GM23338 (cell line): ENCODE measurements at regions not wholly inside any gene's neighbourhood (a gene's known extent, or its start where the extent isn't known, plus 50 kb on each side); places are given as distances from the start of the nearest gene placed in this dataset.

Source experiments
- ATAC-seq: fragments of 200-7000 bp; cut with Tn5 transposase; 3 replicates; pipeline ENCODE4 v1.9.1; 2020
- DNase-seq: peaks from one replicate; pipeline ENCODE4 v3.0.0-alpha.2; 2015; ENCODE audit warnings: low spot score
- H2AFZ ChIP-seq: fragments of 200-600 bp; sonication (generic); 2 replicates; pipeline ENCODE4 v1.8.0; 2016; ENCODE audit warnings: antibody characterized with exemption, mild to moderate bottlenecking, moderate library complexity
- H3F3A ChIP-seq: fragments of 200-600 bp; sonication (generic); replicated peaks from 2 replicates; pipeline ENCODE4 v1.8.0; 2017; ENCODE audit warnings: antibody characterized with exemption, mixed run types, low read depth
- H3K27ac ChIP-seq: fragments of 200-600 bp; sonication (generic); 2 replicates; pipeline ENCODE4 v1.6.1; 2016; ENCODE audit warnings: low read depth
- H3K27me3 ChIP-seq: fragments of 200-600 bp; sonication (generic); 2 replicates; pipeline ENCODE4 v1.8.0; 2016; ENCODE audit warnings: mild to moderate bottlenecking, mixed run types, moderate library complexity; ENCODE audit not compliant: insufficient read depth
- H3K36me3 ChIP-seq: fragments of 200-600 bp; sonication (generic); 2 replicates; pipeline ENCODE4 v1.8.0; 2016; ENCODE audit warnings: mild to moderate bottlenecking; ENCODE audit not compliant: insufficient read depth
- H3K4me1 ChIP-seq: fragments of 200-600 bp; sonication (generic); 2 replicates; pipeline ENCODE4 v1.8.0; 2016; ENCODE audit warnings: mild to moderate bottlenecking, moderate library complexity; ENCODE audit not compliant: insufficient read depth
- H3K4me2 ChIP-seq: fragments of 200-600 bp; sonication (generic); 2 replicates; pipeline ENCODE4 v1.7.1; 2017; ENCODE audit warnings: mixed run types
- H3K4me3 ChIP-seq: fragments of 200-600 bp; sonication (generic); 2 replicates; pipeline ENCODE4 v1.6.1; 2016; ENCODE audit warnings: mixed run types
- H3K79me2 ChIP-seq: fragments of 200-600 bp; sonication (generic); replicated peaks from 2 replicates; pipeline ENCODE4 v1.8.0; 2017; ENCODE audit warnings: mild to moderate bottlenecking; ENCODE audit not compliant: insufficient read depth
- H3K9me2 ChIP-seq: fragments of 200-600 bp; sonication (generic); 2 replicates; pipeline ENCODE4 v1.8.0; 2017; ENCODE audit not compliant: insufficient read depth
- H4K20me1 ChIP-seq: fragments of 200-600 bp; sonication (generic); replicated peaks from 2 replicates; pipeline ENCODE4 v1.8.0; 2017; ENCODE audit warnings: mild to moderate bottlenecking; ENCODE audit not compliant: insufficient read depth
- H3K27ac Mint-ChIP-seq: 2 replicates; pipeline ENCODE4 v1.8.0; 2020; ENCODE audit warnings: inconsistent platforms, mild to moderate bottlenecking, moderate library complexity, mixed read lengths
- H3K27me3 Mint-ChIP-seq: 3 replicates; pipeline ENCODE4 v1.8.0; 2022; ENCODE audit warnings: low read depth, mild to moderate bottlenecking, moderate library complexity, mixed read lengths, inconsistent platforms; ENCODE audit not compliant: insufficient read depth, poor library complexity
- H3K36me3 Mint-ChIP-seq: 3 replicates; pipeline ENCODE4 v1.8.0; 2021; ENCODE audit warnings: low read depth, mild to moderate bottlenecking, inconsistent platforms, moderate library complexity, mixed read lengths
- H3K4me1 Mint-ChIP-seq: 3 replicates; pipeline ENCODE4 v1.8.0; 2020; ENCODE audit warnings: mild to moderate bottlenecking, inconsistent platforms, mixed read lengths
- H3K4me3 Mint-ChIP-seq: 3 replicates; pipeline ENCODE4 v1.8.0; 2021; ENCODE audit warnings: moderate library complexity, mild to moderate bottlenecking, inconsistent platforms, mixed read lengths
- H3K9me3 Mint-ChIP-seq: 3 replicates; pipeline ENCODE4 v1.8.0; 2020; ENCODE audit warnings: moderate library complexity, mild to moderate bottlenecking, inconsistent platforms, mixed read lengths
- CREB1 ChIP-seq: fragments of 250-450 bp; sonication (Bioruptor Pico); IDR thresholded peaks from 2 replicates; pipeline ENCODE4 v1.5.0; 2020; ENCODE audit warnings: low read depth, mild to moderate bottlenecking, moderate library complexity
- EZH2 ChIP-seq: fragments of 200-600 bp; sonication (generic); IDR thresholded peaks from one replicate; pipeline ENCODE4 v1.8.0; 2017; ENCODE audit warnings: antibody characterized with exemption, mild to moderate bottlenecking, low read depth; ENCODE audit not compliant: unreplicated experiment
- EZH2phosphoT487 ChIP-seq: fragments of 200-600 bp; sonication (generic); IDR thresholded peaks from one replicate; pipeline ENCODE4 v1.8.1; 2018; ENCODE audit warnings: antibody characterized with exemption; ENCODE audit not compliant: unreplicated experiment
- JUNB ChIP-seq: IDR thresholded peaks from one replicate; pipeline ENCODE4 v1.6.1; 2016; ENCODE audit warnings: antibody characterized with exemption; ENCODE audit not compliant: unreplicated experiment
- NANOG ChIP-seq: IDR thresholded peaks from 2 replicates; pipeline ENCODE4 v1.6.1; 2016; ENCODE audit warnings: antibody characterized with exemption, borderline replicate concordance
- POLR2AphosphoS5 ChIP-seq: IDR thresholded peaks from 2 replicates; pipeline ENCODE4 v1.6.1; 2016; ENCODE audit warnings: antibody characterized with exemption, low read depth
- STAT1 ChIP-seq: IDR thresholded peaks from one replicate; pipeline ENCODE4 v1.6.1; 2016; ENCODE audit warnings: antibody characterized with exemption; ENCODE audit not compliant: unreplicated experiment
- ZNF114 ChIP-seq: fragments of 250-450 bp; sonication (Bioruptor Pico); IDR thresholded peaks from 2 replicates; pipeline ENCODE4 v1.5.0; 2020; ENCODE audit warnings: mild to moderate bottlenecking, moderate library complexity
- ZNF331 ChIP-seq: fragments of 250-450 bp; sonication (Bioruptor Pico); IDR thresholded peaks from 2 replicates; pipeline ENCODE4 v1.5.0; 2020; ENCODE audit warnings: low read depth, mild to moderate bottlenecking, moderate library complexity
- TF ChIP-seq, protein P1 (sequence below), 2 experiments: fragments of 200-600 bp in 1 of 2; sonication (generic) in 1 of 2; conservative IDR thresholded peaks; 2 replicates each; pipeline versions ENCODE4 v1.5.1 to v1.6.1; 2016 to 2017; ENCODE audit warnings: antibody characterized with exemption in 2 of 2, low read depth in 2 of 2, mild to moderate bottlenecking in 2 of 2, moderate library complexity in 1 of 2
- TF ChIP-seq, protein P2 (sequence below): IDR thresholded peaks from 2 replicates; pipeline ENCODE4 v1.6.1; 2016; ENCODE audit warnings: antibody characterized with exemption
- TF ChIP-seq, protein P3 (sequence below): fragments of 250-450 bp; sonication (Bioruptor Pico); IDR thresholded peaks from 2 replicates; pipeline ENCODE4 v1.5.0; 2020; ENCODE audit warnings: mild to moderate bottlenecking, moderate library complexity
- TF ChIP-seq, protein P4 (sequence below): IDR thresholded peaks from one replicate; pipeline ENCODE4 v1.6.1; 2018; ENCODE audit warnings: antibody characterized with exemption; ENCODE audit not compliant: unreplicated experiment

DNA sequence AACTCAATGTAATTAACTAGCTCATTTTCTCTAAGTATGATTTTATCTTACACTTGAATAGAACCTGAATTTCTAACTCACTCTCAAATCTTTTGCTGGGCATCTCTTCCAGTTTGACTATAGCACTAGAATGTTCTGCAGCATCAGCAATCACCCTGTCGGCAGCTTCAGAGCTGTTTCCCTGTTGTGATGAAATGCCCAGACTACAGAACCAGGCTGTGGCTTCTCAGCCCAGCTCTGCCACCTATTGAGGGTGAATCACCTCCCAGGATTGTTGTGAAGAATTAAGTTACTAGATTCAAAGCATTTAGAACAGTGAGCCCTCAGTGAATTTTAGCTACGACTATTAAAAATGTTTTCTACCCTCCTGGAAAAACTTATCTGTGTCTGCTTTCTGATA, 90.4 kb upstream of the ANKRD55 start:
- no peak overlapping the region for H3K4me3 ChIP-seq
- H3K36me3 ChIP-seq = no peaks in the 10 kb centered on the region
- TF ChIP-seq, protein P1, sequence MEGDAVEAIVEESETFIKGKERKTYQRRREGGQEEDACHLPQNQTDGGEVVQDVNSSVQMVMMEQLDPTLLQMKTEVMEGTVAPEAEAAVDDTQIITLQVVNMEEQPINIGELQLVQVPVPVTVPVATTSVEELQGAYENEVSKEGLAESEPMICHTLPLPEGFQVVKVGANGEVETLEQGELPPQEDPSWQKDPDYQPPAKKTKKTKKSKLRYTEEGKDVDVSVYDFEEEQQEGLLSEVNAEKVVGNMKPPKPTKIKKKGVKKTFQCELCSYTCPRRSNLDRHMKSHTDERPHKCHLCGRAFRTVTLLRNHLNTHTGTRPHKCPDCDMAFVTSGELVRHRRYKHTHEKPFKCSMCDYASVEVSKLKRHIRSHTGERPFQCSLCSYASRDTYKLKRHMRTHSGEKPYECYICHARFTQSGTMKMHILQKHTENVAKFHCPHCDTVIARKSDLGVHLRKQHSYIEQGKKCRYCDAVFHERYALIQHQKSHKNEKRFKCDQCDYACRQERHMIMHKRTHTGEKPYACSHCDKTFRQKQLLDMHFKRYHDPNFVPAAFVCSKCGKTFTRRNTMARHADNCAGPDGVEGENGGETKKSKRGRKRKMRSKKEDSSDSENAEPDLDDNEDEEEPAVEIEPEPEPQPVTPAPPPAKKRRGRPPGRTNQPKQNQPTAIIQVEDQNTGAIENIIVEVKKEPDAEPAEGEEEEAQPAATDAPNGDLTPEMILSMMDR (conservative IDR thresholded peaks at IDR 0.05; ENCODE audit: low read depth in 2 of 2) = no peak
- no peak for TF ChIP-seq JUNB
- no peak for TF ChIP-seq EZH2phosphoT487
- TF ChIP-seq STAT1 = no peak
- TF ChIP-seq, protein P2, sequence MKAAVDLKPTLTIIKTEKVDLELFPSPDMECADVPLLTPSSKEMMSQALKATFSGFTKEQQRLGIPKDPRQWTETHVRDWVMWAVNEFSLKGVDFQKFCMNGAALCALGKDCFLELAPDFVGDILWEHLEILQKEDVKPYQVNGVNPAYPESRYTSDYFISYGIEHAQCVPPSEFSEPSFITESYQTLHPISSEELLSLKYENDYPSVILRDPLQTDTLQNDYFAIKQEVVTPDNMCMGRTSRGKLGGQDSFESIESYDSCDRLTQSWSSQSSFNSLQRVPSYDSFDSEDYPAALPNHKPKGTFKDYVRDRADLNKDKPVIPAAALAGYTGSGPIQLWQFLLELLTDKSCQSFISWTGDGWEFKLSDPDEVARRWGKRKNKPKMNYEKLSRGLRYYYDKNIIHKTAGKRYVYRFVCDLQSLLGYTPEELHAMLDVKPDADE = no peak
- TF ChIP-seq, protein P3, sequence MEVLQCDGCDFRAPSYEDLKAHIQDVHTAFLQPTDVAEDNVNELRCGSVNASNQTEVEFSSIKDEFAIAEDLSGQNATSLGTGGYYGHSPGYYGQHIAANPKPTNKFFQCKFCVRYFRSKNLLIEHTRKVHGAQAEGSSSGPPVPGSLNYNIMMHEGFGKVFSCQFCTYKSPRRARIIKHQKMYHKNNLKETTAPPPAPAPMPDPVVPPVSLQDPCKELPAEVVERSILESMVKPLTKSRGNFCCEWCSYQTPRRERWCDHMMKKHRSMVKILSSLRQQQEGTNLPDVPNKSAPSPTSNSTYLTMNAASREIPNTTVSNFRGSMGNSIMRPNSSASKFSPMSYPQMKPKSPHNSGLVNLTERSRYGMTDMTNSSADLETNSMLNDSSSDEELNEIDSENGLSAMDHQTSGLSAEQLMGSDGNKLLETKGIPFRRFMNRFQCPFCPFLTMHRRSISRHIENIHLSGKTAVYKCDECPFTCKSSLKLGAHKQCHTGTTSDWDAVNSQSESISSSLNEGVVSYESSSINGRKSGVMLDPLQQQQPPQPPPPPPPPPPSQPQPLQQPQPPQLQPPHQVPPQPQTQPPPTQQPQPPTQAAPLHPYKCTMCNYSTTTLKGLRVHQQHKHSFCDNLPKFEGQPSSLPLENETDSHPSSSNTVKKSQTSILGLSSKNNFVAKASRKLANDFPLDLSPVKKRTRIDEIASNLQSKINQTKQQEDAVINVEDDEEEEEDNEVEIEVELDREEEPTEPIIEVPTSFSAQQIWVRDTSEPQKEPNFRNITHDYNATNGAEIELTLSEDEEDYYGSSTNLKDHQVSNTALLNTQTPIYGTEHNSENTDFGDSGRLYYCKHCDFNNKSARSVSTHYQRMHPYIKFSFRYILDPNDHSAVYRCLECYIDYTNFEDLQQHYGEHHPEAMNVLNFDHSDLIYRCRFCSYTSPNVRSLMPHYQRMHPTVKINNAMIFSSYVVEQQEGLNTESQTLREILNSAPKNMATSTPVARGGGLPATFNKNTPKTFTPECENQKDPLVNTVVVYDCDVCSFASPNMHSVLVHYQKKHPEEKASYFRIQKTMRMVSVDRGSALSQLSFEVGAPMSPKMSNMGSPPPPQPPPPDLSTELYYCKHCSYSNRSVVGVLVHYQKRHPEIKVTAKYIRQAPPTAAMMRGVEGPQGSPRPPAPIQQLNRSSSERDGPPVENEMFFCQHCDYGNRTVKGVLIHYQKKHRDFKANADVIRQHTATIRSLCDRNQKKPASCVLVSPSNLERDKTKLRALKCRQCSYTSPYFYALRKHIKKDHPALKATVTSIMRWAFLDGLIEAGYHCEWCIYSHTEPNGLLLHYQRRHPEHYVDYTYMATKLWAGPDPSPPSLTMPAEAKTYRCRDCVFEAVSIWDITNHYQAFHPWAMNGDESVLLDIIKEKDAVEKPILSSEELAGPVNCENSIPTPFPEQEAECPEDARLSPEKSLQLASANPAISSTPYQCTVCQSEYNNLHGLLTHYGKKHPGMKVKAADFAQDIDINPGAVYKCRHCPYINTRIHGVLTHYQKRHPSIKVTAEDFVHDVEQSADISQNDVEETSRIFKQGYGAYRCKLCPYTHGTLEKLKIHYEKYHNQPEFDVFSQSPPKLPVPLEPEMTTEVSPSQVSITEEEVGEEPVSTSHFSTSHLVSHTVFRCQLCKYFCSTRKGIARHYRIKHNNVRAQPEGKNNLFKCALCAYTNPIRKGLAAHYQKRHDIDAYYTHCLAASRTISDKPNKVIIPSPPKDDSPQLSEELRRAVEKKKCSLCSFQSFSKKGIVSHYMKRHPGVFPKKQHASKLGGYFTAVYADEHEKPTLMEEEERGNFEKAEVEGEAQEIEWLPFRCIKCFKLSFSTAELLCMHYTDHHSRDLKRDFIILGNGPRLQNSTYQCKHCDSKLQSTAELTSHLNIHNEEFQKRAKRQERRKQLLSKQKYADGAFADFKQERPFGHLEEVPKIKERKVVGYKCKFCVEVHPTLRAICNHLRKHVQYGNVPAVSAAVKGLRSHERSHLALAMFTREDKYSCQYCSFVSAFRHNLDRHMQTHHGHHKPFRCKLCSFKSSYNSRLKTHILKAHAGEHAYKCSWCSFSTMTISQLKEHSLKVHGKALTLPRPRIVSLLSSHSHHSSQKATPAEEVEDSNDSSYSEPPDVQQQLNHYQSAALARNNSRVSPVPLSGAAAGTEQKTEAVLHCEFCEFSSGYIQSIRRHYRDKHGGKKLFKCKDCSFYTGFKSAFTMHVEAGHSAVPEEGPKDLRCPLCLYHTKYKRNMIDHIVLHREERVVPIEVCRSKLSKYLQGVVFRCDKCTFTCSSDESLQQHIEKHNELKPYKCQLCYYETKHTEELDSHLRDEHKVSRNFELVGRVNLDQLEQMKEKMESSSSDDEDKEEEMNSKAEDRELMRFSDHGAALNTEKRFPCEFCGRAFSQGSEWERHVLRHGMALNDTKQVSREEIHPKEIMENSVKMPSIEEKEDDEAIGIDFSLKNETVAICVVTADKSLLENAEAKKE = no peak
- TF ChIP-seq ZNF114 (CRISPR knock-in tag) = no peak
- no peak for TF ChIP-seq CREB1 (CRISPR knock-in tag)
- no peak for TF ChIP-seq EZH2
- TF ChIP-seq, protein P4, sequence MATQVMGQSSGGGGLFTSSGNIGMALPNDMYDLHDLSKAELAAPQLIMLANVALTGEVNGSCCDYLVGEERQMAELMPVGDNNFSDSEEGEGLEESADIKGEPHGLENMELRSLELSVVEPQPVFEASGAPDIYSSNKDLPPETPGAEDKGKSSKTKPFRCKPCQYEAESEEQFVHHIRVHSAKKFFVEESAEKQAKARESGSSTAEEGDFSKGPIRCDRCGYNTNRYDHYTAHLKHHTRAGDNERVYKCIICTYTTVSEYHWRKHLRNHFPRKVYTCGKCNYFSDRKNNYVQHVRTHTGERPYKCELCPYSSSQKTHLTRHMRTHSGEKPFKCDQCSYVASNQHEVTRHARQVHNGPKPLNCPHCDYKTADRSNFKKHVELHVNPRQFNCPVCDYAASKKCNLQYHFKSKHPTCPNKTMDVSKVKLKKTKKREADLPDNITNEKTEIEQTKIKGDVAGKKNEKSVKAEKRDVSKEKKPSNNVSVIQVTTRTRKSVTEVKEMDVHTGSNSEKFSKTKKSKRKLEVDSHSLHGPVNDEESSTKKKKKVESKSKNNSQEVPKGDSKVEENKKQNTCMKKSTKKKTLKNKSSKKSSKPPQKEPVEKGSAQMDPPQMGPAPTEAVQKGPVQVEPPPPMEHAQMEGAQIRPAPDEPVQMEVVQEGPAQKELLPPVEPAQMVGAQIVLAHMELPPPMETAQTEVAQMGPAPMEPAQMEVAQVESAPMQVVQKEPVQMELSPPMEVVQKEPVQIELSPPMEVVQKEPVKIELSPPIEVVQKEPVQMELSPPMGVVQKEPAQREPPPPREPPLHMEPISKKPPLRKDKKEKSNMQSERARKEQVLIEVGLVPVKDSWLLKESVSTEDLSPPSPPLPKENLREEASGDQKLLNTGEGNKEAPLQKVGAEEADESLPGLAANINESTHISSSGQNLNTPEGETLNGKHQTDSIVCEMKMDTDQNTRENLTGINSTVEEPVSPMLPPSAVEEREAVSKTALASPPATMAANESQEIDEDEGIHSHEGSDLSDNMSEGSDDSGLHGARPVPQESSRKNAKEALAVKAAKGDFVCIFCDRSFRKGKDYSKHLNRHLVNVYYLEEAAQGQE = no peak
- TF ChIP-seq ZNF331 = no peak
- TF ChIP-seq NANOG = no peak
- TF ChIP-seq POLR2AphosphoS5 = no peak
- H3K36me3 Mint-ChIP-seq = no peaks in the 10 kb centered on the region
- H4K20me1 ChIP-seq = no peaks in the 10 kb centered on the region
- no peak overlapping the region for H3K4me3 Mint-ChIP-seq
- no peak for DNase-seq
- H3K27me3 Mint-ChIP-seq = peaks cover 16% of the 10 kb centered on the region
- H3K9me2 ChIP-seq = no peaks in the 10 kb centered on the region
- ATAC-seq = no peak
- no peak overlapping the region for H3K27ac Mint-ChIP-seq
- H3K4me1 ChIP-seq = no peaks in the 10 kb centered on the region
- H3K4me2 ChIP-seq = no peak overlapping the region
- H3K27ac ChIP-seq = no peak overlapping the region
- no peaks in the 10 kb centered on the region for H3K79me2 ChIP-seq
- no peak overlapping the region for H2AFZ ChIP-seq
- no peaks in the 10 kb centered on the region for H3K9me3 Mint-ChIP-seq
- no peaks in the 10 kb centered on the region for H3F3A ChIP-seq
- peaks cover under 1% of the 10 kb centered on the region; the same call in 1 of the 3 replicates for H3K4me1 Mint-ChIP-seq
- H3K27me3 ChIP-seq = no peaks in the 10 kb centered on the region
